ENCODE measurements at regions not wholly inside any gene's neighbourhood (a gene's known extent, or its start where the extent isn't known, plus 50 kb on each side); places are given as distances from the start of the nearest gene placed in this dataset.
"Not testable (repeated sequence)": the region's sequence is repeated elsewhere in the genome, so short reads cannot be mapped to it uniquely, and the experiment has no call there.

DNA sequence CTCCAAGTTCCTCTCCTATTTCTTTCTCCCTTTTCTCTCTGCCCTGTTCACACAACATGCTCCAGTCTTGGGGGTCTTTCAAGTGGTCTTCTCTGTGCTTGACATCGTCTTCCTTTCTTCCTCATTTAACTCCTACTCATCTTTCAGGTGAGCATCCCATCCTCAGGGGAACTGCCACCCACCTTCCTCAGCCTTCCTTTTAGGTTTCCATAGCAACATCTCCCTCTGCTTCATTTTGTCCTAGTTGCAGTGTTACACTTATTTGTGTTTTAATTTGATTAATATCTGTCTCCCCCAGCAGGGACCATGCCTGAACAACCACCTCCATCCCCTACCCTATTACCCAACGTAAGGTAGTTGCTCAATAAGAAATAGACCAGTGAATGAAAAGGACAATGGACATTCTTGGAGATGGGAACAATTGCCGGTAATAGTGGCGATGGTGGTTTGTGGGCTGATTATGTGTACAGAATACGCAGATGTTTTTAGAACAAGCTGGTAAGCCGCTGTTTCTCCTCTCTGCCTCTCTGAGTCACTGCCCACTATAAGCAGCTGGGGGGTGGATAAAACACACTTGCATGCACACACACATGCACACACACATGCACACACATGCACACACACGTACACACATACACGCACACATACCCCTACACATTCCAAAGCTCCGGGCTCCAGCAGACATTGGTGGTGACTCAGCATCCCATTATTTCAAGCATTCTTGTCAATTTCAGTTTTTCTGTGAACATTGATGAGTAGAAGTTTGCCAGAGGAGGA lies 251.6 kb downstream of the GATA3 start:
- Histone ChIP-seq H3K9me3 (ENCODE audit: control insufficient read depth in 2 of 2, insufficient read depth in 1 of 2, low read depth in 1 of 2, low read length in 1 of 2) (no peaks in the 10 kb centered on the region), H3K27me3 (ENCODE audit: control insufficient read depth in 1 of 2, insufficient read depth in 2 of 2, low read length in 2 of 2) (no peaks in the 10 kb centered on the region), H3K27ac (ENCODE audit: low read depth in 2 of 2, low read length in 1 of 2) (no peak overlapping the region), H3K4me3 (ENCODE audit: low read depth in 1 of 2, low read length in 2 of 2) (no peak overlapping the region), H3K36me3 (ENCODE audit: control insufficient read depth in 2 of 2, insufficient read depth in 2 of 2, low read length in 1 of 2) (no peaks in the 10 kb centered on the region), H3K4me1 (ENCODE audit: control insufficient read depth in 2 of 2, insufficient read depth in 2 of 2, low read length in 1 of 2) (no peaks in the 10 kb centered on the region)
- WGBS, 2 donors = 81 to 85% methylated on average over 9 of the region's 9 CpGs

DNA sequence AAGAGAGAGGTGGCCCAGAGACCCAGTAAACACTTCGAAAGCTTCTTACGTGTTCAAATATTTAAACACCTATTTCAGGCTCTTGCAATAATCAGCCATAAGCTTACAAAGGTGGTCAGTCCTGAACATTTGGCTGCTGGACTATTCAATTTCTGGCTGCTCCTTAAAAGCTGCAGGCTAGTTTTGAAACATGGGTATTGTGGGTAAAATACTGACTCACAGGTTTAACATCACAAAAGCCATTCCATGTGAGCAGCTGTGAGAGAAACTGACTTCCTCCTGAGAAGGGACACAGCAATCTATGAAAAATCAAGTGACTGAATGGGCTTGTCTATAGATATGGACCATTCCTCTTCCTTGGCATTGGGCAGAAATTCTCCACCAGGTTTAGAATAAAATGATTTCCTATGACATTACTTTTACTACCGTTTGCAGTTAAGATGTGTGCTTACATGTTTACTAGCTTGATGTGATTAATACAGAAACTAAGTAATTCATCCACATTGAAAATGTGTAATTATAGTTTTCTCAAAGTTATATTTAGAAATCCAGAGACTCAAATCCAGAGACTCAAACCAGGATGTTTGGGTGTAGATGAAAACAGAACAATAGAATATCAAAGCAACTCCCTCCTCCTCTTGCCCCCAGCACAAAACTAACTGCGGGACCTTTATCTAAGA lies 252.3 kb downstream of the GATA3 start:
- H3K27me3 ChIP-seq (ENCODE audit: control insufficient read depth in 1 of 2, insufficient read depth in 2 of 2, low read length in 2 of 2) = no peaks in the 10 kb centered on the region
- no peaks in the 10 kb centered on the region for H3K36me3 ChIP-seq (ENCODE audit: control insufficient read depth in 2 of 2, insufficient read depth in 2 of 2, low read length in 1 of 2)
- no peak overlapping the region for H3K4me3 ChIP-seq (ENCODE audit: low read depth in 1 of 2, low read length in 2 of 2)
- no peak overlapping the region for H3K27ac ChIP-seq (ENCODE audit: low read depth in 2 of 2, low read length in 1 of 2)
- no peaks in the 10 kb centered on the region for H3K9me3 ChIP-seq (ENCODE audit: control insufficient read depth in 2 of 2, insufficient read depth in 1 of 2, low read depth in 1 of 2, low read length in 1 of 2)
- no peaks in the 10 kb centered on the region for H3K4me1 ChIP-seq (ENCODE audit: control insufficient read depth in 2 of 2, insufficient read depth in 2 of 2, low read length in 1 of 2)
- WGBS, 2 donors = 75 to 76% methylated on average over 4 of the region's 4 CpGs

DNA sequence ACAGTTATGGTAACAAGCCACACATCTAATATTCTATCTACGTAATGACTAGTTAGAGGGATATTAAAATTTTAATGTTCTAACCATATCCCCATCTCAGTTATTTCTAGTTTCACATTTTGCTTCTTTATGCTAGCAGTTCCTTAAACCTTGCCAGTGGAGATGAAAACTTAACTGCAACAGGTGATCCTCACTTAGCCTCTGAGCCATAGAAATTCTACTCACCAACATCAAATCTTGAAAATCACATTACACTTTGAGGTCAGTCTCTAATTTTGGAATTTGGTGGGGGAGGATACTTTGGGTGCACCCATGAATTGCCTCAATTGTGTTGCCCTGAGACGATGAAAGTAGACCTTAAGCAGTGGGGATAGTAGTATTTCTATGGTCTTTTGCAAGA lies 256.4 kb downstream of the GATA3 start:
- WGBS, 2 donors = 29 to 72% methylated on average over 2 of the region's 2 CpGs
- Histone ChIP-seq H3K27me3 (ENCODE audit: control insufficient read depth in 1 of 2, insufficient read depth in 2 of 2, low read length in 2 of 2) (no peaks in the 10 kb centered on the region), H3K4me1 (ENCODE audit: control insufficient read depth in 2 of 2, insufficient read depth in 2 of 2, low read length in 1 of 2) (no peaks in the 10 kb centered on the region), H3K36me3 (ENCODE audit: control insufficient read depth in 2 of 2, insufficient read depth in 2 of 2, low read length in 1 of 2) (no peaks in the 10 kb centered on the region), H3K27ac (ENCODE audit: low read depth in 2 of 2, low read length in 1 of 2) (no peak overlapping the region), H3K4me3 (ENCODE audit: low read depth in 1 of 2, low read length in 2 of 2) (no peak overlapping the region), H3K9me3 (ENCODE audit: control insufficient read depth in 2 of 2, insufficient read depth in 1 of 2, low read depth in 1 of 2, low read length in 1 of 2) (no peaks in the 10 kb centered on the region)

DNA sequence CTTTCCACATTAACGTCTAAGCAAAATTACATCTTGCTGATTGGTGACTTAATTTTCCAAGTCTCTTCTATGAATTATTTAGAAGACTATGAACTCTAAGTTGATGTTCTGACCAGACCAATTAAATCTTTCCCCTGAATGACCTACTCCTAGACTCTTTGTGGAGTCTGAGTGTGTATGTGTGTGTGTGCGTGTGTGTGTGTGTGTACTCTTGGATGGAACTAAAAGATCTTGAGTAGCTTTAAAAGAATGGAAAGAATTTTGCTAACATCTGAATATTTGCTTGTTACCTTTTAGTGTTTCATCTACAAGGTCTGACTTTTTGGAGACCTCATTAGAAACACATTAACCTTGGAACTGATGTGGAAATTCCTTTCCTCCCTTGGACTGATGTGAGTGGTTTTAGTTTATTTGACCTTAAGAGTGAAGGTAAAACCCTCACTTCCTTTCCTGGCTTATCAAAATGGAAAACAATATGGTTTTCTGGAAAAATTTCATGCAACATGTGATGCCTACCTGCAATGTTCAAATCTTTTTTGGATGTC lies 257.1 kb downstream of the GATA3 start:
- H3K27me3 ChIP-seq (ENCODE audit: control insufficient read depth in 1 of 2, insufficient read depth in 2 of 2, low read length in 2 of 2) = no peaks in the 10 kb centered on the region
- no peak overlapping the region for H3K27ac ChIP-seq (ENCODE audit: low read depth in 2 of 2, low read length in 1 of 2)
- H3K4me1 ChIP-seq (ENCODE audit: control insufficient read depth in 2 of 2, insufficient read depth in 2 of 2, low read length in 1 of 2) = no peaks in the 10 kb centered on the region
- H3K4me3 ChIP-seq (ENCODE audit: low read depth in 1 of 2, low read length in 2 of 2) = no peak overlapping the region
- H3K36me3 ChIP-seq (ENCODE audit: control insufficient read depth in 2 of 2, insufficient read depth in 2 of 2, low read length in 1 of 2) = no peaks in the 10 kb centered on the region
- H3K9me3 ChIP-seq (ENCODE audit: control insufficient read depth in 2 of 2, insufficient read depth in 1 of 2, low read depth in 1 of 2, low read length in 1 of 2) = no peaks in the 10 kb centered on the region
- 85 to 88% methylated on average over 2 of the region's 2 CpGs for WGBS, 2 donors

DNA sequence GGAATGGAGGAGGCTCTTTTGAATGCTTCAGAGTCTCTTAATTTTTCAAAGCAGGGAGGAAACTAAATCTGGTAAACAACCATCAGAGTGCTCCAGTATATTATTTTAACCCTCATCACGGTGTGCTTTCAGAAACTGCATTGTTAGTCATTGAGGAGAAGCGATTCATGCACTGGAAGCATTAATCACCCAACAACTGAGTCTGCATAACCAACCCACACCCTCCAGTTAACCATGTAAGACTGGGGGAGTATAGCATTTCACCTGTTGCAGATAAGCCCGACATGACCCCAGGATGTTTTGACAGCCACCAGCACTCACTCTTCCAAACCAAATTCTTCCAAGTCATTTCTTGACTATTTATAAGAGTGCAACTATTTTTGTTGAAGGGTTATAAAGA lies 257.6 kb downstream of the GATA3 start:
- no peak overlapping the region for H3K4me3 ChIP-seq (ENCODE audit: low read depth in 1 of 2, low read length in 2 of 2)
- H3K27ac ChIP-seq (ENCODE audit: low read depth in 2 of 2, low read length in 1 of 2) = no peak overlapping the region
- H3K4me1 ChIP-seq (ENCODE audit: control insufficient read depth in 2 of 2, insufficient read depth in 2 of 2, low read length in 1 of 2) = no peaks in the 10 kb centered on the region
- H3K9me3 ChIP-seq (ENCODE audit: control insufficient read depth in 2 of 2, insufficient read depth in 1 of 2, low read depth in 1 of 2, low read length in 1 of 2) = no peaks in the 10 kb centered on the region
- no peaks in the 10 kb centered on the region for H3K27me3 ChIP-seq (ENCODE audit: control insufficient read depth in 1 of 2, insufficient read depth in 2 of 2, low read length in 2 of 2)
- WGBS, 2 donors = 47 to 61% methylated on average over 3 of the region's 3 CpGs
- no peaks in the 10 kb centered on the region for H3K36me3 ChIP-seq (ENCODE audit: control insufficient read depth in 2 of 2, insufficient read depth in 2 of 2, low read length in 1 of 2)

DNA sequence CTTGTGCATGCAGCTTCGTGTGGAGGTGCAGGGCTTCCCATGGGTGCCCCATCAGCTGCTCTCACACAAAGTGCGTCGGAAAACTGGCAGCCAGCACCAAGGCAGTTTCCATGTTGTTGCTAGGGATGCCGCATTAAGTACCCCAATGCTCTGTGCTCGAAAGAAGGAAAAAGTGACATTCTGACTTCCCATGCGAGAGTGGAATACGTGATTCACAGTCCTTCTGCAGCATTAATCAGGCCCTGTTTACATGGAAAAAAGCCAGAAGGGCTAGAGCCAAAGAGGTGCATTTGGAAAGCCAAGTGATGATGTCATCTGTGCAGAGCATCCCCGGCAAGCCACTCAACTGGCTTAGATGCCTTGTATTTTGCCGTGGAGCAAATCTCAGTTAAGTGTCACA lies 258.3 kb downstream of the GATA3 start:
- Histone ChIP-seq H3K4me1 (ENCODE audit: control insufficient read depth in 2 of 2, insufficient read depth in 2 of 2, low read length in 1 of 2) (no peaks in the 10 kb centered on the region), H3K27ac (ENCODE audit: low read depth in 2 of 2, low read length in 1 of 2) (no peak overlapping the region), H3K27me3 (ENCODE audit: control insufficient read depth in 1 of 2, insufficient read depth in 2 of 2, low read length in 2 of 2) (no peaks in the 10 kb centered on the region), H3K36me3 (ENCODE audit: control insufficient read depth in 2 of 2, insufficient read depth in 2 of 2, low read length in 1 of 2) (no peaks in the 10 kb centered on the region), H3K9me3 (ENCODE audit: control insufficient read depth in 2 of 2, insufficient read depth in 1 of 2, low read depth in 1 of 2, low read length in 1 of 2) (no peaks in the 10 kb centered on the region), H3K4me3 (ENCODE audit: low read depth in 1 of 2, low read length in 2 of 2) (no peak overlapping the region)
- 46 to 57% methylated on average over 9 of the region's 9 CpGs for WGBS, 2 donors

DNA sequence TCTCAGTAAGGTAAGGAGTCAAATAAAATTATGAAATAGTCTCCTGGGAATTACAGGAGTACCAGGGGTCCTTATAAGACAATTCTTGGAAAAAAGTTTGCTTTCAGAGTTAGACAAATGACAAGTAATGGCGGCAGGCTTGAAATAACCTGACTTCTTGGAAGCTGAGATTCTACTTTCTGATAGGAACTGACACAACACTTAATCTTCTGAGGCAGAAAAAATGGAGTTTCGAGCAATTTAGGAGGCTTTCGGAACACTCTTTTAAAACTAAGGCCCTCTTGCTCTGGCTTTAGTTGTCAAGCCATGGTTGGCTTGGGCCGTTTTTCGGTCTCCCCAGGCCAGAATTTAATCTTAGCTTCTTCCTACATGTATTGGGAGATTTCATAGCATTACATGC lies 260.0 kb downstream of the GATA3 start:
- 82 to 89% methylated on average over 5 of the region's 5 CpGs for WGBS, 2 donors
- Histone ChIP-seq H3K4me1 (ENCODE audit: control insufficient read depth in 2 of 2, insufficient read depth in 2 of 2, low read length in 1 of 2) (no peaks in the 10 kb centered on the region), H3K4me3 (ENCODE audit: low read depth in 1 of 2, low read length in 2 of 2) (no peak overlapping the region)

DNA sequence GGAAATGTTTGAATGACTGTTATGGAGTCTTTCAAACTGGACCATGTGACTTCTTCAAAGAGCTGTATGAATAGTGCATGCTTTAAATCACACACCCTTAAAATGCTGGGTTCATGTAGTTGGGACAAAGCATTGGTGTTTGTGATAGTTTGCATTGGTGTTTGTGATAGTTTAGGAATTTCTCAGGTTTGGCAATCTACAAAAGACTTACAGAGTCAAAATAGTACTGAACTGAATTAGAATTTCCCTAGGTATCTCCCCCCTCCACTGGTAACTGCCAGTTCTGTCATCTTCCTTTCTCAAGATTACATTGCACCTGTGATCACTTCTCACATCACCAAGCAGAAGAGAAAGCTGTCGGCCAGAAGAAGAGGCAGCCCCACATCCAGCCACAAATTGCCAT lies 261.1 kb downstream of the GATA3 start:
- Histone ChIP-seq H3K9me3 (ENCODE audit: control insufficient read depth in 2 of 2, insufficient read depth in 1 of 2, low read depth in 1 of 2, low read length in 1 of 2) (no peaks in the 10 kb centered on the region), H3K4me3 (ENCODE audit: low read depth in 1 of 2, low read length in 2 of 2) (no peak overlapping the region), H3K27ac (ENCODE audit: low read depth in 2 of 2, low read length in 1 of 2) (no peak overlapping the region), H3K27me3 (ENCODE audit: control insufficient read depth in 1 of 2, insufficient read depth in 2 of 2, low read length in 2 of 2) (no peaks in the 10 kb centered on the region), H3K36me3 (ENCODE audit: control insufficient read depth in 2 of 2, insufficient read depth in 2 of 2, low read length in 1 of 2) (no peaks in the 10 kb centered on the region), H3K4me1 (ENCODE audit: control insufficient read depth in 2 of 2, insufficient read depth in 2 of 2, low read length in 1 of 2) (no peaks in the 10 kb centered on the region)
- 50 to 65% methylated on average over 1 of the region's 1 CpG for WGBS, 2 donors

More for the DNA sequence above, 260.0 kb downstream of the GATA3 start:
- no peaks in the 10 kb centered on the region for H3K9me3 ChIP-seq (ENCODE audit: control insufficient read depth in 2 of 2, insufficient read depth in 1 of 2, low read depth in 1 of 2, low read length in 1 of 2)
- H3K36me3 ChIP-seq (ENCODE audit: control insufficient read depth in 2 of 2, insufficient read depth in 2 of 2, low read length in 1 of 2) = no peaks in the 10 kb centered on the region
- no peak overlapping the region for H3K27ac ChIP-seq (ENCODE audit: low read depth in 2 of 2, low read length in 1 of 2)
- H3K27me3 ChIP-seq (ENCODE audit: control insufficient read depth in 1 of 2, insufficient read depth in 2 of 2, low read length in 2 of 2) = no peaks in the 10 kb centered on the region

DNA sequence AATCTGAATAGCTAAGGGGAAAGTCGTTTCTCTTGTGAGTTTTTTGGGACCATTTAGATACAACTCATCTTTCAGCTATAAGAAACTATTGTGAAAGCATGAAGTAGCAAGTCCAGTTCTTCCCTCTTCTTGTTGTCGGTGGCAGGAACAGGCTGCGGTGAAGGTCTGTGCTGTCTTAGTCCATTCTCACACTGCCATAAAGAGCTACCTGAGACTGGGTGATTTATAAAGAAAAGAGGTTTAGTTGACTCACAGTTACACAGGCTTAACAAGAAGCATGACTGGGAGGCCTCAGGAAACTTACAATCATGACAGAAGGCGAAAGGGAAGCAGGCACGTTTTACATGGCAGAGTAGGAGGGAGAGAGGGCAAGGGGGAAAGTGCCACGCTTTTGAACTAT lies 261.8 kb downstream of the GATA3 start:
- WGBS, 2 donors = 79% methylated on average over 6 of the region's 6 CpGs
- H3K4me1 ChIP-seq (ENCODE audit: control insufficient read depth in 2 of 2, insufficient read depth in 2 of 2, low read length in 1 of 2) = no peaks in the 10 kb centered on the region
- no peaks in the 10 kb centered on the region for H3K9me3 ChIP-seq (ENCODE audit: control insufficient read depth in 2 of 2, insufficient read depth in 1 of 2, low read depth in 1 of 2, low read length in 1 of 2)
- H3K27me3 ChIP-seq (ENCODE audit: control insufficient read depth in 1 of 2, insufficient read depth in 2 of 2, low read length in 2 of 2) = no peaks in the 10 kb centered on the region
- no peaks in the 10 kb centered on the region for H3K36me3 ChIP-seq (ENCODE audit: control insufficient read depth in 2 of 2, insufficient read depth in 2 of 2, low read length in 1 of 2)
- no peak overlapping the region for H3K27ac ChIP-seq (ENCODE audit: low read depth in 2 of 2, low read length in 1 of 2)
- H3K4me3 ChIP-seq (ENCODE audit: low read depth in 1 of 2, low read length in 2 of 2) = no peak overlapping the region

DNA sequence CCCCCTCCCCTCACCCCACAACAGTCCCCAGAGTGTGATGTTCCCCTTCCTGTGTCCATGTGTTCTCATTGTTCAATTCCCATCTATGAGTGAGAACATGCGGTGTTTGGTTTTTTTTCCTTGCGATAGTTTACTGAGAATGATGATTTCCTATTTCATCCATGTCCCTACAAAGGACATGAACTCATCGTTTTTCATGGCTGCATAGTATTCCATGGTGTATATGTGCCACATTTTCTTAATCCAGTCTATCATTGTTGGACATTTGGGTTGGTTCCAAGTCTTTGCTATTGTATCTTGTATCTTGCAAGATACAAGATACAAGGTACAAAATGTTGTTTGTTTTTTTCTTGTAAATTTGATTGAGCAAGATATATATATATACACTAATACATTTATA lies 263.9 kb downstream of the GATA3 start:
- H3K9me3 ChIP-seq (ENCODE audit: control insufficient read depth in 2 of 2, insufficient read depth in 1 of 2, low read depth in 1 of 2, low read length in 1 of 2); H3K27ac ChIP-seq (ENCODE audit: low read depth in 2 of 2, low read length in 1 of 2); H3K36me3 ChIP-seq (ENCODE audit: control insufficient read depth in 2 of 2, insufficient read depth in 2 of 2, low read length in 1 of 2); H3K4me3 ChIP-seq (ENCODE audit: low read depth in 1 of 2, low read length in 2 of 2); H3K4me1 ChIP-seq (ENCODE audit: control insufficient read depth in 2 of 2, insufficient read depth in 2 of 2, low read length in 1 of 2); H3K27me3 ChIP-seq (ENCODE audit: control insufficient read depth in 1 of 2, insufficient read depth in 2 of 2, low read length in 2 of 2): not testable (repeated sequence)
- 84 to 100% methylated on average over 2 to 3 of the region's 3 CpGs for WGBS, 2 donors

Data from esophagus (tissue), 2 donors.